Panc1 (cell line): ENCODE measurements at regions not wholly inside any gene's neighbourhood (a gene's known extent, or its start where the extent isn't known, plus 50 kb on each side); places are given as distances from the start of the nearest gene placed in this dataset.

ENCODE experiments used
- ATAC-seq: fragments of 200-7000 bp; cut with Tn5 transposase; 2 replicates; pipeline ENCODE4 v1.9.1; 2020; ENCODE audit warnings: mild to moderate bottlenecking, moderate library complexity
- BruUV-seq: library from RNA; stranded (reverse); fragments of 400-500 nt; replicated peaks from 2 replicates; lab custom pipeline; 2021; lab: Mats Ljungman, UMichigan
- CTCF ChIA-PET: fragments of 300-600 bp; sonication (Branson Sonifier 250); formaldehyde crosslinking; loops from one replicate; lab custom pipeline; 2022; ENCODE audit warnings: antibody characterized with exemption; lab: Charles Lee
- POLR2A ChIA-PET: fragments of 300-600 bp; sonication (Branson Sonifier 250); formaldehyde crosslinking; loops from one replicate; lab custom pipeline; 2022; ENCODE audit warnings: antibody characterized with exemption; lab: Charles Lee
- DNase-seq: peaks from one replicate; pipeline ENCODE4 v3.0.0-alpha.2; 2010; ENCODE audit warnings: low read depth, low spot score
- H3K27ac ChIP-seq: 2 replicates; pipeline ENCODE4 v1.5.1; 2011; ENCODE audit warnings: mild to moderate bottlenecking, low read length, inconsistent platforms
- H3K27me3 ChIP-seq: fragments of 200-500 bp; sonication (Bioruptor generic); 2 replicates; pipeline ENCODE4 v1.6.0; 2014; ENCODE audit warnings: low read length, inconsistent platforms; ENCODE audit not compliant: control insufficient read depth, insufficient read depth
- H3K36me3 ChIP-seq: fragments of 200-500 bp; sonication (Bioruptor generic); 2 replicates; pipeline ENCODE4 v1.5.1; 2014; ENCODE audit warnings: inconsistent platforms, mild to moderate bottlenecking, low read length, moderate library complexity; ENCODE audit not compliant: control insufficient read depth, insufficient read depth
- H3K4me1 ChIP-seq: 2 replicates; pipeline ENCODE4 v1.5.1; 2011; ENCODE audit warnings: inconsistent platforms, mild to moderate bottlenecking, low read length, moderate library complexity; ENCODE audit not compliant: control insufficient read depth, insufficient read depth
- H3K4me3 ChIP-seq, 2 experiments: 2 replicates each; pipeline ENCODE4 v1.5.1; 2011 to 2012; ENCODE audit warnings: low read depth in 2 of 2, low read length in 2 of 2, mild to moderate bottlenecking in 2 of 2, inconsistent platforms in 1 of 2, moderate library complexity in 1 of 2
- H3K9me3 ChIP-seq: fragments of 200-500 bp; sonication (Bioruptor generic); 2 replicates; pipeline ENCODE4 v1.5.1; 2014; ENCODE audit warnings: low read depth, mild to moderate bottlenecking, inconsistent platforms, low read length, moderate library complexity; ENCODE audit not compliant: control insufficient read depth, insufficient read depth
- CTCF ChIP-seq: fragments of 450-650 bp; IDR thresholded peaks from 2 replicates; pipeline ENCODE4 v1.5.1; 2017; ENCODE audit warnings: mild to moderate bottlenecking
- POLR2AphosphoS5 ChIP-seq: IDR thresholded peaks from 2 replicates; pipeline ENCODE4 v1.6.1; 2012; ENCODE audit warnings: mild to moderate bottlenecking, low read depth, low read length, moderate library complexity
- REST ChIP-seq, 2 experiments: IDR thresholded peaks; 2 replicates each; pipeline ENCODE4 v1.6.1; 2011 to 2012; ENCODE audit warnings: low read depth in 2 of 2, control low read depth in 1 of 2, low read length in 1 of 2, mild to moderate bottlenecking in 1 of 2, moderate library complexity in 1 of 2; ENCODE audit not compliant: insufficient read depth in 1 of 2
- SIN3A ChIP-seq: IDR thresholded peaks from 2 replicates; pipeline ENCODE4 v1.6.1; 2012; ENCODE audit warnings: low read depth, mild to moderate bottlenecking, low read length, moderate library complexity, borderline replicate concordance; ENCODE audit not compliant: insufficient read depth
- TCF7L2 ChIP-seq: IDR thresholded peaks from 2 replicates; pipeline ENCODE4 v1.6.1; 2011; ENCODE audit warnings: mild to moderate bottlenecking, low read depth, low read length, inconsistent platforms
- in situ Hi-C: cut with HindIII; loops from 2 replicates; pipeline ENCODE4 v1.10.0; 2016; ENCODE audit warnings: low sequenced_read_pairs, low pct_unique_long_range_greater_than_20kb
- intact Hi-C: fragments of 100-400 bp; cut with micrococcal nuclease; formaldehyde crosslinking; loops from one replicate; pipeline ENCODE4 v1.10.0; 2022; ENCODE audit not compliant: unreplicated experiment

- DNase-seq (no peak), ATAC-seq (no peak)
- Histone ChIP-seq H3K4me3 (no peak overlapping the region), H3K36me3 (no peaks in the 10 kb centered on the region), H3K4me1 (no peaks in the 10 kb centered on the region), H3K27me3 (no peaks in the 10 kb centered on the region), H3K27ac (no peak overlapping the region), H3K9me3 (no peaks in the 10 kb centered on the region)
- ChIA-PET POLR2A (no interaction called here), CTCF (interaction anchor here (0.6 kb wide), 1 partner anchor 773 kb away, joined by 3 read pairs; no protein-coding TSS in a partner anchor)
- TF ChIP-seq CTCF (no peak), REST (IDR thresholded peaks at IDR 0.05; ENCODE audit: insufficient read depth in 1 of 2, low read depth in 2 of 2, low read length in 1 of 2) (no peak), TCF7L2 (no peak), POLR2AphosphoS5 (no peak), SIN3A (no peak)
- intact Hi-C loops (no loop called here), in situ Hi-C loops (no loop called here)
- no TSS peak for BruUV-seq
These were observed 139.3 kb upstream of the WDR11 start for GRCh38 chr10:120711860-120712259.

- CTCF ChIA-PET = no interaction called here
- no peak for TF ChIP-seq CTCF
- no peak for TF ChIP-seq SIN3A
- no peak for TF ChIP-seq POLR2AphosphoS5
- no peak for TF ChIP-seq TCF7L2
- TF ChIP-seq REST (IDR thresholded peaks at IDR 0.05; ENCODE audit: insufficient read depth in 1 of 2, low read depth in 2 of 2, low read length in 1 of 2) = no peak
- BruUV-seq = no TSS peak
These were observed 137.5 kb upstream of the WDR11 start for GRCh38 chr10:120713573-120714205.

More at GRCh38 chr10:120713573-120714205, 137.5 kb upstream of the WDR11 start:
- Histone ChIP-seq H3K4me1 (no peaks in the 10 kb centered on the region), H3K36me3 (no peaks in the 10 kb centered on the region), H3K27me3 (no peaks in the 10 kb centered on the region; the same call in 1 of the 2 replicates), H3K9me3 (no peaks in the 10 kb centered on the region), H3K4me3 (no peak overlapping the region), H3K27ac (no peak overlapping the region)
- in situ Hi-C loops (no loop called here), intact Hi-C loops (no loop called here)
- DNase-seq (no peak), ATAC-seq (no peak)
- POLR2A ChIA-PET = no interaction called here
